ENCODE measurements at regions not wholly inside any gene's neighbourhood (a gene's known extent, or its start where the extent isn't known, plus 50 kb on each side); places are given as distances from the start of the nearest gene placed in this dataset.

GRCh38 chr11:104725796-104726408, 172.4 kb downstream of the CASP12 start:
- TF ChIP-seq POLR2AphosphoS5 (IDR thresholded peaks at IDR 0.05; ENCODE audit: low read depth, low read length) (no peak), TAF1 (IDR thresholded peaks at IDR 0.05; ENCODE audit: borderline replicate concordance, insufficient read depth, low read length) (no peak), REST (IDR thresholded peaks at IDR 0.05; ENCODE audit: insufficient read depth in 1 of 2, low read depth in 2 of 2, low read length in 2 of 2) (no peak)
